Endothelial cell of umbilical vein (primary cell): ENCODE measurements at regions not wholly inside any gene's neighbourhood (a gene's known extent, or its start where the extent isn't known, plus 50 kb on each side); places are given as distances from the start of the nearest gene placed in this dataset.

ENCODE experiments used
- EZH2 ChIP-seq: IDR thresholded peaks from 2 replicates; pipeline ENCODE4 v1.6.1; 2012; ENCODE audit warnings: borderline replicate concordance, low read depth, mild to moderate bottlenecking, moderate library complexity, low read length, inconsistent platforms; ENCODE audit not compliant: severe bottlenecking
- POLR2A ChIP-seq: IDR thresholded peaks from 2 replicates; pipeline ENCODE4 v1.6.1; 2012; ENCODE audit warnings: low read depth, mild to moderate bottlenecking, control low read depth, low read length
- TF ChIP-seq, protein P1 (sequence below), 2 donors: IDR thresholded peaks; 1 replicate in 1 of 2; 2 replicates in 1 of 2; pipeline ENCODE4 v1.5.1; 2011; ENCODE audit warnings: low read length in 2 of 2, mild to moderate bottlenecking in 2 of 2, moderate library complexity in 2 of 2, control low read depth in 1 of 2, inconsistent platforms in 1 of 2, low read depth in 1 of 2; ENCODE audit not compliant: insufficient read depth in 1 of 2; ENCODE audit errors: extremely low read depth in 1 of 2

DNA sequence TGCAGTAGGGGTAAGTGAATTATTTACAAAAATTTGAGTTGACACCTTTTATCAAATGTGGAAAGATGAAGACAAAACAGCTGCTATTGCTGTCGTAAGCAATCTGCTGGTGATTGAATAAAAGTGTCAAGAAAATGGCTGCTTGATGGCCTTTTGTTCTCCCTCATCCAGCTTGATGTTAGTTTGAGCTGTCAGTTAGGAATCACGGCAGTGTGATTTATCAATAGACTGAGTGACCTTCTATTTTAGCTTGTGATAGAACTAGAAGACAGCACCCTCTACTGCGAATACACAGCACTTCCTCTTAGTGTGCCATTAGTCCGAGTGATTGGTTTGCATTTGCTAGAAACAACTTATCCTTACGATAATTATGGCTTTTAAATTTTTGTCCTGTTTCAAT, 76.3 kb downstream of the MZT1 start:
- TF ChIP-seq EZH2 (no peak), POLR2A (no peak)
- TF ChIP-seq, protein P1, sequence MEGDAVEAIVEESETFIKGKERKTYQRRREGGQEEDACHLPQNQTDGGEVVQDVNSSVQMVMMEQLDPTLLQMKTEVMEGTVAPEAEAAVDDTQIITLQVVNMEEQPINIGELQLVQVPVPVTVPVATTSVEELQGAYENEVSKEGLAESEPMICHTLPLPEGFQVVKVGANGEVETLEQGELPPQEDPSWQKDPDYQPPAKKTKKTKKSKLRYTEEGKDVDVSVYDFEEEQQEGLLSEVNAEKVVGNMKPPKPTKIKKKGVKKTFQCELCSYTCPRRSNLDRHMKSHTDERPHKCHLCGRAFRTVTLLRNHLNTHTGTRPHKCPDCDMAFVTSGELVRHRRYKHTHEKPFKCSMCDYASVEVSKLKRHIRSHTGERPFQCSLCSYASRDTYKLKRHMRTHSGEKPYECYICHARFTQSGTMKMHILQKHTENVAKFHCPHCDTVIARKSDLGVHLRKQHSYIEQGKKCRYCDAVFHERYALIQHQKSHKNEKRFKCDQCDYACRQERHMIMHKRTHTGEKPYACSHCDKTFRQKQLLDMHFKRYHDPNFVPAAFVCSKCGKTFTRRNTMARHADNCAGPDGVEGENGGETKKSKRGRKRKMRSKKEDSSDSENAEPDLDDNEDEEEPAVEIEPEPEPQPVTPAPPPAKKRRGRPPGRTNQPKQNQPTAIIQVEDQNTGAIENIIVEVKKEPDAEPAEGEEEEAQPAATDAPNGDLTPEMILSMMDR (IDR thresholded peaks at IDR 0.05; ENCODE audit: extremely low read depth in 1 of 2, insufficient read depth in 1 of 2, low read depth in 1 of 2, low read length in 2 of 2) = no peak
